Superior temporal gyrus (tissue), 1 donor: ENCODE measurements at regions not wholly inside any gene's neighbourhood (a gene's known extent, or its start where the extent isn't known, plus 50 kb on each side); places are given as distances from the start of the nearest gene placed in this dataset.
"Not testable (repeated sequence)": the region's sequence is repeated elsewhere in the genome, so short reads cannot be mapped to it uniquely, and the experiment has no call there.

Source experiments
- DNase-seq: peaks from one replicate; pipeline ENCODE4 v3.0.0-alpha.2; 2016; ENCODE audit errors: extremely low spot score

- no peak for DNase-seq
Measured at GRCh38 chrX:96430756-96431455, 253.7 kb upstream of the DIAPH2 start.

- no peak for DNase-seq
Measured at GRCh38 chrX:96432647-96433046, 252.0 kb upstream of the DIAPH2 start.

- no peak for DNase-seq
Measured at GRCh38 chrX:96433409-96434077, 251.1 kb upstream of the DIAPH2 start.

GRCh38 chrX:96435378-96436035 lies 249.1 kb upstream of the DIAPH2 start:
- no peak for DNase-seq

- no peak for DNase-seq
Measured at GRCh38 chrX:96436105-96436504, 248.5 kb upstream of the DIAPH2 start.

- no peak for DNase-seq
Measured at GRCh38 chrX:96438803-96439202, 245.8 kb upstream of the DIAPH2 start.

DNA sequence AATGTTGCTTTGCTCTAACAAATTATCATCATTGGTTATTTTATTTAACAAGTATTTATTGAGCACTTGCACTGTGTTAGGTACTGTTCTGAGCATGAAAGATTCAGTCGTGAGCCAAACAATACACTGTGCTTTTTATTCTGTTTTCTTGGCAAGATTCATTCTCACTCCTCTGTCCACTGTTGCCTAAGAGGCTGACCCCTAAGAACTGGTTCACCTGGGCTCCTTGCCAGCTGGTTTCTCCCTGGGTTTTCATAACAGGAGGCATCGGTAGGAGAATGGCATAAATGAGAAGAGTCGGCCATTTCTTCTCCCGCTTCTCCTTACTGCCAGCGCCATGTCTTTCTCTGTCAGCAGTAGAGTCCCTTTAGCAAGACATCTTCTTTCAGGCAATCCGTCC lies 243.7 kb upstream of the DIAPH2 start:
- no peak for DNase-seq

DNA sequence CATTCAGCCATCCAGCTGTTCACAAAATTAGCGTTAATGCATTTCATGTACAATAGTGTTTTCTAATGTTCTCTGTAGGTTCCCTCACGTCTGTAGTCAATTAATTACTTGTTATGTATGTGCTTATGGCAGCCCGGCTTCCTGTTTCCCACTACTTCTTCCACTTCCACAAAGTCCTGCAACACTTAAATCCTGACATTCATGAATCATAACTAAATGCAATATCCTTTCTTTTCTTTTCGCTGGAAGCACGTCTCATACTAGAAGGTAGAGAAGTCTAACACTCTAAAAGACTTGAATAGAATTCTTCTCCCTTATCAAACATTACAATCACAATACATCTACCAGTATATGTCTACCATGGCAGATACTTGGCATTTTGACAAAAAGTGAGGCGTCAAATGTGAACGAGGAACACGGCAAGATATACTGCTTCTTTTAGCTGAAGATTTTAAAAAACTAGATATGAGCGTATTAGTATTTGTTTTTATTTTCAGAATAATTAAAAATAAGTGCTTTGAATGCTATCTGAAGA lies 239.0 kb upstream of the DIAPH2 start:
- DNase-seq: no peak

DNA sequence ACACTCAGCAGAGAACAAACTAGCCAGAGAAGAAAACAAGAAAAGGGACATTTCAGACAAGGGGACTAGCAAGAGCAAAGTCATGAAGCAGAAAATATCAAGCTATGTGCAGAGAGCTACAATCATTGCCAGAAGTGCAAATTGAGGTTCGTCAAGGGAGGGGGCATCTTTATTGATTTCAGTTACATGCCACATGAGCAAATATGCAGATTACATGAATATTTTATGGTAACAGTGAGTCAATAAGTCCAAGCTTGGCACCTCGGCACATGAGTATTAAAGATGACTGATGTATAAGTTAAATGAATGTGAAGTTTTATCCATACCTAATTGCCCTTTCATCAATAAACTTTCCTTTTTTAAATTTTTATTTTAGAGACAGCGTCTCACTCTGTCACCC lies 238.1 kb upstream of the DIAPH2 start:
- DNase-seq: no peak

- DNase-seq: no peak
Measured at GRCh38 chrX:96447161-96447560, 237.5 kb upstream of the DIAPH2 start.

DNA sequence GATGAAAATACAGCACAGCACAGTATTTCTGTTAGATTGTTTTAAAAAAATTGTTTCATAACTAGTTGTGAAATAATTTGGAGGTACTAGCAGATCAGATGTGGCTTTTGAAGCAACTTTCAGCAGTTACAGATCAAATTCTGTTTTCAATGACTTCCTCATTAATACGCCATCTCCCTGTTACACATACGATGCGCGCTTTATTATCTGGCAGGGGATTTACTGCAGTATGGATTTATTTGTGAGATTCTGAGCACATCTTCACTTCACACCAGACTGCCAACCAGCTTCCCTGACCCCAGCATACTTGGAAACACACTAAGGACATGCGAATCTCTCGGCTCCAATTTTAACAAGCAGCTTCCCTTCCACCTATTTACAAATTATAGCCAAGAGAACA lies 235.5 kb upstream of the DIAPH2 start:
- DNase-seq: no peak

- DNase-seq: no peak
Measured at GRCh38 chrX:96449896-96450295, 234.7 kb upstream of the DIAPH2 start.

DNA sequence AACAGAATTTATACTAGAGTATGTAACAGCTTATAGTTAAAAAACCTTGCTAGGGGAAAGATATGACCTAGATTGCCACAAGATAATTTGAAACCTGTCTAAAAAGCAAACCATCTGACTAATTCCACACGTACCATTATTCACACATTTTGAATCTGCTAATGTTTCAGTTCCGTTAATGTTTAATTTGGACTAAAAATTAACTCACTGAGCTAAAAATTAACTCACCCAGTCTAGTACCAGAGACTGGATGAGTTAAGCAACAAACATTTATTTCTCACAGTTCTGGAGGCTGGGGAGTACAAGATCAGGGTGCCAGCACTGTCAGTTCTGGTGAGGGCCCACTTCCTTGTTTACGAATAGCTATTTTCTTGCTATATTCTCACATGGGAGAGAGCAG lies 231.5 kb upstream of the DIAPH2 start:
- no peak for DNase-seq

DNA sequence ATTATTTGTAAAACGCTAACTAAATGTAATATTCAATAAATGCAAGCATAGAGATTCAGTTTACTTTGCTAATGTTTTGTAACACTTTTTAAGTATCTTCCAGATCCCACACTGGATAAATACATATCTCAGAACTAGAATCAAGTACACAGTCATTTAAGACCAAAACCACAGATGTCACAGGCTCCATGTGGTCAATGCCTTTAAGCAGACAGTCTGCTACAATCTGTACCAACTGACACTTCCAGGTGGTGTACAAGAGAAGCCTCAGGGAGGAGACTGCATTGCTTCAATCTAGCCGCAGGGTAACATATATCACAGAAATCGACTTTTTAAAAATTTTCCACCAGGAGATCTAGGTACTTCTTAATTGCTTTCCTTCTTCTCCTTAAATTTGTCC lies 229.6 kb upstream of the DIAPH2 start:
- no peak for DNase-seq

DNA sequence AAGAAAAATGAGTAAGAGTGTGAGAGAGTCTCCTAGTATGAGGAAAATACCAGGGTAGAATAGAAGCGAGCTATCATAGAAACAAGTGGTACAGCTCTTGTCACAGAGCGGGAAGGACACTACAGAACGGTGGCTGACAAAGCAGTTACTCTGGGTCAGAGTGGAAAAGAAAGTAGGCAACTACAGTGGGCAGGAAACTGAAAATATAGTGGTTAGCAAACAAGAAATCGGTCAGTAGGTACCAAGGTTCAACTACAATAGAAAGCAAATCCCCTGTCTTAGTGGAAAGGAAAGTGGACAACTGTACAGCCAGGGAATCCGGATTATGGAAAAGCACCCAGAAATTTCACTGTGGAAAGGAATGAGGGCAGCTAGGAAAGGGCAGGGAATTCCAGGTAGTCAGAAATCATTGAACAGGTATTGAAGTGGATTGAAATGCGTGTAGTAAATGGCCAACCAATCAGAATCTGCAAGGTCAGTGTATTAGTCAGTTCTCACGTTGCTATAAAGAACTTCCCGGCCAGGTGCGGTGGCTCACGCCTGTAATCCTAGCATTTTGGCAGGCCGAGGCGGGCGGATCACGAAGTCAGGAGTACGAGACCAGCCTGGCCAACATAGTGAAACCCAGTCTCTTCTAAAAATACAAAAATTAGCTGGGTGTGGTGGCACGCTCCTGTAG lies 219.6 kb upstream of the DIAPH2 start:
- DNase-seq: no peak

- DNase-seq: no peak
Measured at GRCh38 chrX:96474029-96474740, 210.5 kb upstream of the DIAPH2 start.

DNA sequence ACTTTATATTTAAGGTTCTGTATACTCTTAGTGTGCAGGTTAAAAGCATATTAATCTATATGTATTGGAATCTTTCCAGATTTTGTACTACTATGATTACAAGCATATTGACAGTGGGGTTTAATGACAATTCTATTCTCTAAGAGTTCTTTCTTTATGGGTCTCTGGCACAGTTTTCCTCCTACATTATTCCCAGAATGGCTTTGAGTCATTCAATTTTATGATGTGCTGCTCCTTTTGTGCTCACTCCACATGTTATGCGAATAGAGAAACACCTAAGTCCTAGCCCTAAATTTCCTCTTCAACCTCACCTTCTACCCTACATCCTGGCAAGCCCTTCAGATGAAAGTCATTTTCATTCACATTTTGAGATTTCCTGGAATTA lies 209.9 kb upstream of the DIAPH2 start:
- no peak for DNase-seq

DNA sequence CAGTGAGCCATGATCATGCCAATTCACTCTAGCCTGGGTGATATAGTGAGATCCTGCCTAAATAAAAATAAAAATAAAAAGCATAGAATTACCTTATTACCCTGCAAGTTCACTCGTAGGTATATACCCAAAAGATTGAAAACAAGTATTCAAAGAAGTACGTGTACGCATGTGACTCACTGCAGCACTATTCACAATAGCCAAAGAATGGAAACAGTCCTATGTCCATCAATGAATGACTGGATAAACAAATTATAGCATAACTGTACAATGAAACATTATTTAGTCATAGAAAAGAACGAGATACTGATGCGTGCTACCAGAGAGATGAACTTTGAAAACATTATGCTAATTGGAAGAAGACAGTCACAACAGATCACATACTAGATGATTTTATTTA lies 204.6 kb upstream of the DIAPH2 start:
- DNase-seq: no peak

DNA sequence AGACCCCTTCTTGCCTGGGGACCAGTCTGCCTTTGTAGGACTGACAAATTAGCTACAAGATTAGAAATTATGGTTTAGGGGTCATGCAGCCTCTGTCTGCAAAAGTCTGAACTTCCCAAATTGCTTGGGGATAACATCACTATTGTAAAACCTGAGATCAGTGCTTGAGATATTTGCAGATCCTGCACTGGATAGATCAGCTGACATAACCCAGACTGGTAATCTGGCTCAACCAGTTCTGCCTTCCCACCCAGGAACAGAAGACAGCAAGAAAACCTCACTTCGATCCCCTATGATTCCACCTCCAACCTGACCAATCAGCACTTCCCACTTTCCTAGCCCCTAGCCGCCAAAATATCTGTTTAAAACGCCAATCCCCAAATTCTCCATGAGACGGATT lies 202.8 kb upstream of the DIAPH2 start:
- DNase-seq: no peak

GRCh38 chrX:96483647-96484160 lies 200.9 kb upstream of the DIAPH2 start:
- no peak for DNase-seq

DNA sequence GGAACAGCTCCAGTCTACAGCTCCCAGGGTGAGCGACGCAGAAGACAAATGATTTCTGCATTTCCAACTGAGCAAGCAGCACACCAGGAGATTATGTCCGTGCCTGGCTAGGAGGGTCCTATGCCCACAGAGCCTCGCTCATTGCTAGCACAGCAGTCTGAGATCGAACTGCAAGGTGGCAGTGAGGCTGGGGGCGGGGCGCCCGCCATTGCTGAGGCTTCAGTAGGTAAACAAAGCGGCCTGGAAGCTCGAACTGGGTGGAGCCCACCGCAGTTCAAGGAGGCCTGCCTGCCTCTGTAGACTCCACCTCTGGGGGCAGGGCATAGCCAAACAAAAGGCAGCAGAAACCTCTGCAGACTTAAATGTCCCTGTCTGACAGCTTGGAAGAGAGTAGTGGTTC lies 198.0 kb upstream of the DIAPH2 start:
- DNase-seq: not testable (repeated sequence)
